CD4-positive, alpha-beta T cell treated with Interleukin-17A for 1 hour (primary cell): ENCODE measurements at regions not wholly inside any gene's neighbourhood (a gene's known extent, or its start where the extent isn't known, plus 50 kb on each side); places are given as distances from the start of the nearest gene placed in this dataset.
A peak's percentile ranks its signal among the peaks of the same experiment; 100 is the strongest.

Source experiments
- DNase-seq: peaks from one replicate; pipeline ENCODE4 v3.0.0-alpha.2; 2020

DNA sequence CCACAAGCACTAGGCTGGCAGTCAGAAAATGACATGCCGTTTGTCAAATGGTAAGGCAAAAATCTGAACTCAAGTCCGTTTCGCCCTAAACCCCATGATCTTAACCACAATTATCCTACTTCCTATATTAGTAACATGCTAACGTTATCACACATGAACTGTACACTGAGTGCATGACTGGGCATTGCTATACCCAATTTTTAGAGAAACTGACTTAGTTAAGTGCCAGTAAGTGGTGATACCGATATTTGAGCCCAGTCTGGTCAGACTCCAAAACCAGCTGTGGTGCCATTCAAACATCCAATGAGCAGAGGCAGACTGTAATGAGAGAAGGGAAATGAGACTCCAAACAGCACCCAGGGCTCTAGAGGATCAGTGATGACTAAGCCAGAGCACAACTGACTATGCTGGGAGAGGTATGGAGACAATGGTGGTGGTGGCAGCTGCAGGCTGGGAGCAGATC is 311.7 kb upstream of the PKDCC start:
- no peak for DNase-seq

DNA sequence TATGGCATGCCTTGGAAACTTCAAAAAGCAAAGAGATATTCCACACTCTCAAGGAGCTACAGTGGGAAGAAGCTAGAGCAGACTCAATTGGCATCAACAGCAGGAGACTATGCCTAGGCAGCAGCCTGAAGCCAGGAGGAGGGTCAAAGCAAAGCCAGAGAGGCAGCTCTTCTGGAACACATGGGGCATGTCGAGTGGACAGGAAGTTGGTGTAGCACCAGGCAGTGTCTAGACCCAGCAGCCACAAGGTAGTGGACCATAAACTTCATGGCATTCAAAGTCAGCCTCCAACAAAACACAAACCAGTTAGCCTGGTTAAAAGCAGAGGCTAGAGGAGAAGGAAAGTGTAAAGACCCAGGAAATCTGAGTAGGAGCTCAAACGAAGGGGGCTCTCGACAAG is 311.2 kb upstream of the PKDCC start:
- no peak for DNase-seq

DNA sequence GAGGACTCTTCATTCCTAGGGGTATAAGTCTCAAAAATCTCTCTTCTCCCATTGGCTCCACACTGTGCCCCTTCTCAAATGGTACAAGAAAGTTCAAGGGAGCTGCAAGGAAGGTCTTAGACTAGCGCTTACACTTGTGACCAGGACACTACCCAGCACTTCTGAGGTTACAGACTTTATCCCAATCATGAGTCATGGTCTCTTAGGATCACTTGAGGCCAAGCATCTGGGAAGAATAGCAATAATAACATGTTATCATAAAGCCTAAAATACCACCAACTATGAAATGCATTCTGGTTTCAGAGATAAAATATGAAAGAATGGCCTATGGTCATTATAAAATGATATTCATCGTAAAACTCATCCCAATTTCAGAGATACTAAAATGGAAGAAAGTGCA is 309.9 kb upstream of the PKDCC start:
- DNase-seq, result no peak

DNA sequence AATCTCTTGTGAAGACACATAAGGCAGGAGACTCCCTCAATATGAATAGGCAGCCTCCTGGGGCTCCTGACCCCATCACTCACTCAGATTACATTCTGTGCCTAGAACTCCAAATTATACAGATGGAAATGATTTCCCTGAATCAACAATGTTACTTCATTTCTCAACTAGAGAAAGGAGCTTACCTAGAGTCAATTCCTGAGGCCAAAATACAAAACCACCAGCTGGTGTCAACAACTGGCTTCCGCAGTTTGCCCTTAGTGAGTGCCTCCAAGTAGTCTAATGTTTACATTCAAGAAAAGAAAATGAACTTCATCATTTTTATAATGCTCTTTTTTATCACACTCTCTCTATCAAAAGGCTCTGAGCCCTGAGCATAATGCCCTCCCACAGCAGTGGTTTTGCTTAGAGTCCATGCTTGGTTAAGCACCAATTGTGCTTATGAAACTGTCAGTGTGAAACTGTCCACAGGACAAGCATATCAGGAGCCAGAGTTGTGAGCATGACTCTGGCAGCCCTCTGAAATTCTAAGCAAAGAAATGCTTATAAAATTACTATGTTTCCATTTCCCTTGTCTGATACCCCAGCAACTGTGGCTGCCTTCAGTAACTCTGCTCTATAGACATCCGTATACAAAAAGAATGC is 305.7 kb upstream of the PKDCC start:
- DNase-seq, result no peak

DNA sequence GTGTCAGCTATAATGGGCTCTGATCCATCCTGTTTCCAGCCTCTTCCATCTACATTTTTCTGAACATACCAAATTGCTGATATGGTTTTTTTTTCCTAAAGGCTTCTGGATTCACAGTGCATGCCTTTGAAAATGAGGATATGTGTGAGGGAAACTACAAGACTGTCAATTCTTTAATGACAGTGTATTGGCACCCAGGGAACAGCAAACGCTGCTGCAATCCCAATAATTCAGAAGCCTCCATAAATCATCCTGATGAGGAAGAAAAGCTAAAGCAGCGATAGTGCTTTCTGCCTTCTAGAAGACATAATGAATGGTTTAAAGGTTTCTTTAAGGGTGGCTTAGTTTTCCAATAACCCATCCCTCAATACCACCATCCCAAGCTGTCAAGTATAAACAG is 304.5 kb upstream of the PKDCC start:
- no peak for DNase-seq

DNA sequence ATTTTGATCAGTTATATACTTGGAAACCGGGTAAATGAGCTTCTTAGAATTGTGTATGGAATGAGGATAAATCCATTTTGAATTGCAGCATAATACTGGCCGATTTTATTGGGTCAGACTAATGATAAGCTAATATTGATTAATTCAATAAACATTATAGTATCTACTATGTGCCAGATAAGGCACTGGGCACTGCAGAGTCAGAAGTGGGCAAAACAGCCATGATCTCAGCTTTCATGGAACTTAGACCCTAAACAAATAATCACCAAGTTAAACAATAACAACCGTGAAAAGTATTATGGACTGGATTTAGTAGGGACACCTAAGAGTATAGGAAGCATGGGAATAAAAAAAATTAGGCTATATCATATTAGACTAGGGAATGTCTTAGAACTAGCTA is 297.0 kb upstream of the PKDCC start:
- no peak for DNase-seq

DNA sequence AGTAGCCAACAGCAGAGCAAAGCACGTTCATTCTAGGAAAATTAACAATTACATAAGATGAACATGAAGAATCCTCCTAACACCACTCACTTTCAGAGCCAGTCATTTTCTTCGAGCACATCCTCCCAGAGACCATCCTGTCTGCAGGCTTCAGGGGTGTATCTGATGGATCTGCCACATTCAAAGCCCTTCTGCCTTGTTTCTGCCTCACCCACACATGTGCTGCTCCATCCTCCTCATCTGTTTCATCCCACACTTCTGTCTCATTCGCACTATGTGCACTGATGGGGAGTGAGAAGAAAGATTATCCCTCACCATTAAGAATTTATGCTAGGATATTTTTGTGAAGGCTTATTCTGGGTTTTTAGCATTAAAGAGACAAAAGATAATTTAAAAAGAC is 287.9 kb upstream of the PKDCC start:
- no peak for DNase-seq

DNA sequence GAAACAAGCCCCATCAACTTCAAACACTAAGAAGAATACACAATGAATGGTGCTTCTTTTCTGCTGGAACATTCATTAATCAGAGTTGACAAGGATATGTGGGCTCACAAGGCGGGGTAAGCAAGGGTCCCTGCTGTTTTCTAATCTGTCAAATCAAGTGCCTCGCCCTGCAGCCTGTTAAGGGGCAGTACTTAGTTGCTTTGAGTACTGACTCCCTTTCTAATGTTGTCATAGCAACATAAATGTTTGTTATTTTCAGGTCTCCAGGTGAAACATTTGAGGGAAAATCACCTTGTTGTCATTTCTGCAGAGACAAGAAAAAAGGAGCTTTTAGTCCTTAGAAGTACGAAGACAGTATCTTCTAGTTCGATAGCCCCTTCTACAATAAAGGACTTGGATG is 284.7 kb upstream of the PKDCC start:
- no peak for DNase-seq

DNA sequence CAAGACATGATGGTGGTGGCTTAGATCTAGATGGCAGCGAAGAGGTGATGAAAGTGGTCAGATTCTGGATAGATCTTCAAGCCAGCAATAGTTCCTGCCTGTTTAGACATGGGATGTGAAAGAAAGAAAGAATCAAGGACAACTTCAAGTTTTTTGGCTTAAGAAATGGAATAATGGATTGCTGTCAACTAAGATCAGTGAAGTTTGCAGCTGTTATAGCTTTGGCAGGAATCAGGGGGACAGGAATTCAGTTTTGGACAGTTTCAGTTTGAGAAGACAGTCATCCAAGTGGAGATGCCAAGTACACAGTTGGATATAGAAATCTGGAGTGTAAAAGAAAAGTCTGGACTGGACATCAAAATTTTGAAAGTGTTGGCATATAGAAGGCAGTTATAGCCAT is 283.7 kb upstream of the PKDCC start:
- DNase-seq, result no peak

DNA sequence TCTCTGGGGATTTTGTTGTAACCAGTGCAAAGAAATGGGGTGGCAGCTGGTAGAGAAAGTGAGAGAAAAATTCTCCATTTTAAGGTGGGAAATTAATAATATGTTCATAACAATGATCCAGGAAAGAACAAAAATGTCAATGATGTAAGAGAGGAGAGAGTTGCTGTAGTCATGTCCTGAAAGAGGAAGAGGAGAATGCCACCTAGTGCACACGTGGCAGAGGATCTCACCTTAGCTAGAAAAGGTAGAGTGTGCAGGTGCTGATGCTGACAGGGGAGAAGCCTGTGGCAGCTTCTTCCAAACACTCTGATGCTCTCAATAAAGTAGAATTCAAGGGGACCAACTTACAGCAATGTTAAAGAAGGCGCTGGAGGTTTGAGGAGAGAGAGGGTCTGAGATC is 282.9 kb upstream of the PKDCC start:
- no peak for DNase-seq

DNA sequence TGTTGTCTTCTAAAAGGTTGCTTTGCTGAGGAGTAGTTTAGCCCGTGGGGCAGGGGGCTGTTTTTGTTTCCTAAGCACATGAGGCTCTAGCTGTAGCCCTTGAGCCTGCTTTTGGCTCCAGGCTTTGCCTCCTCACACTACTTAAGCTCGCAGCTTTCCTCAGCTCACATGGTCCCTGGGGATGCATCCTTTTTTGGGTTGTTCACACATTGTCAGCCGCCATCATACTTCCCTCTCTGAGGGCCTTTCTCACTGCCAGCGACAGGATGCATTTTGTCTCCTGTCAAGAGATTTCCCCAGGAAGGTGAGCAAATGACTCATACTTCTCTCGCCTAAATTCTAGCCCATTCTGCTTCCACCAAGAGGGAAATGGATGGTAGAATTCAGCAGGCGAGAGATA is 279.5 kb upstream of the PKDCC start:
- DNase-seq, result no peak

DNA sequence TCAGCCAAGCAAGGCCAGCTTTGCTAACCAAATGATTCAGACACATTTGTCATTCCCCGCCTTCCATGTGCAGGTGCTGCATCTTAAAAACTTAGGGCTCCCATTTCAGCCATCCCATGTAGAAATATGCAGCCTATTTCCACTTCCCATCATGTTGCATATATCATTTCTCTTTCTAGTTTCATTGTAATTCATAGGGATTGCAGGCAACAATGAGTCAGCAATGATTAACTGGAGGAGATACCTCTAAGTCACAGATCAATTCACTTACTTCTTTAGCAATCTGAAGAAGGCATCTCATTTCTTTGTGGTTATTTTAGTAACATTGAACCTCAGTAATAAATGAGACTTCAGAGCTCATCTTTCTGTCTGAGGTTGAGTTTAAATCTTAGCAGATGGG is 276.1 kb upstream of the PKDCC start:
- DNase-seq, result no peak

DNA sequence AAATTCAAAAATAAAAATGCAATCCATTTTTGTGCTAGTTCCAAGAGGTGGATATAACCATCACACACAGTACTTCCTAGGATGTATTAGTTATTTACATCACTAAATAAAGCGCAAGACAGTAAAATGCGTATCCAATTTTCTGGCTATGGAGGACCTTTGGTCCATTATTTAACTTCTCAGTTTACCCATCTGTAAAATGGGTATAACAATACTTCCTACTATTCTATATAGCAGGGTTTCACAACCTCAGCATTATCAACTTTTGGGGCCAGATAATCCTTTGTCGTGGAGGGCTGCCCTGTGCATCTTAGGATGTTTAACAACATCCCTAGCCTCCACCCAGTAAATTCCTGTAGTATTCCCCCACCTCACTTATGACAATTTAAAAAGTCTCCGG is 275.1 kb upstream of the PKDCC start:
- DNase-seq, result no peak

DNA sequence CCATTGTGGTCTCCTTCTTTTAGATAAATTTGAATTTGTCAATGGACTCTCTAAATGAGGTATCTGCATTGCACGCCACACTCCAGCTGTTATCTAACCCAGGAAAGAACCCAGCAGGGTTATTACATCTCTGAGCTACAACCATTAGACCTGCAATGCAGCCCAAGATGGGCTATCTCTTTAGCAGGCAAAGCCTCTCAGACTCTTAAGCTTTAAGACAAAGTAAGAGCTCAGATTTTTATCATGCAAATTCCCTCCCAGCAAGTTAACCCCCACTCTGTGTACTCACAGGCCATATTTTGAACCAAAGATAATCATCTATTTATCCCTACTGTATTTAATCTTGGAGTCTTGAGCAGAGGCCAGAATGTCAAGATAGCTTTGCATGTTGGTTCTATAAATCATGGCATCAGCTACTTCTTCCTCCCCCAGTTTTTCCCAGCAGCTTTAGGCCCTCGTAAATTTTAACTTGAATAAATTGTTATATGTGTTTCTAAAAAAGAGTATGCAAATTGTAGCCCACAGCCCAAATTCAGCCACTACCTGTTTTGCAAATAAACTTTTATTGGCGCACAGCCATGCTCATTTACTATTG is 273.7 kb upstream of the PKDCC start:
- DNase-seq, result no peak

DNA sequence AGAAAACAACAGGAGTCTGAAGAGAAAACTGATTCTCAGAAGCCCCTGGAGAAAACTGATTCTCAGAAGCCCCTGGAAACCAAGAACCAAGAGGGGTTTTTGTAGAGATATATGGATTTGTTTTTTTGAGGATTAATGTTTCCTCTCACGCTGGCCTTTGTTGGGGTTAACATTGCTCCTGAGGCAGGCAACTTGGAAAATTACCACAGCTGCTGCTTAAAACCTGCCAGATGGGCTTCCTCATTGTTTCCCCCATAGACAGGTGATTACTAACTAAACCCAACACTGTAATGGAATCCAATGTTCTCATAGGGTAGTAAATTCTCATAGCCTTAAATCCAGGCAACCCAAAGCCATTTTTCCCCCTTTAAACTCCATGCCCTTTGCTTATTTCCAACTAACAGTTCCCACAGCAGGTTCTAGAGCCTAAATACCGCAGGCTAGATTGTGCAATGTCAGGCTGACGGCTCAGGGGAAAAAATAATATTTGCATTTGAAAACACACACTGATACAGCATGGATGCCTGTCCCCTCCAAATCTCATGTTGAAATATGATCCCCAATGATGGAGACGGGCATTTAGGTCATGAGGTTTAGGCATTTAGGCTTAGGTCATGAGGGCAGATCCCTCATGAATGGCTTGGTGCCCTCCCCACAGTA is 272.3 kb upstream of the PKDCC start:
- no peak for DNase-seq

DNA sequence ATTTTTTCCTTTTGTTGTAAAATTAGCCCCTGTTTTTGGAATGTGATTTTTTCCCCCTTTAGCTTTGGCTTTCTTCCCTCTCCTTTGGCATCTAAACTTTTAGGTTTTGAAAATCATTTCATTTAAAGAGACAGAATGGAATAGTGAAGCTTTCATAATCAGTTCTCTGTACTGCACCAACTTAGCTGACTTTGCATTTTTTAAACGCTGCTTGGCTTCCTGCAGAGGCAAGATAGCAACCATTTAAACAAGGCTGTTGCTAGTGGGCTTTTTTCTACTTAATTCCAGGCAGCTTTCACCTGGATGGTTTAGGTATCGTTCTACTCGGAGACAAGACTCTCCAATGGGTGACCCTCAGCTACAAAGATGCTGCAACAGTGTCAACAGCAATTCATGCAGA is 267.9 kb upstream of the PKDCC start:
- DNase-seq, result no peak

DNA sequence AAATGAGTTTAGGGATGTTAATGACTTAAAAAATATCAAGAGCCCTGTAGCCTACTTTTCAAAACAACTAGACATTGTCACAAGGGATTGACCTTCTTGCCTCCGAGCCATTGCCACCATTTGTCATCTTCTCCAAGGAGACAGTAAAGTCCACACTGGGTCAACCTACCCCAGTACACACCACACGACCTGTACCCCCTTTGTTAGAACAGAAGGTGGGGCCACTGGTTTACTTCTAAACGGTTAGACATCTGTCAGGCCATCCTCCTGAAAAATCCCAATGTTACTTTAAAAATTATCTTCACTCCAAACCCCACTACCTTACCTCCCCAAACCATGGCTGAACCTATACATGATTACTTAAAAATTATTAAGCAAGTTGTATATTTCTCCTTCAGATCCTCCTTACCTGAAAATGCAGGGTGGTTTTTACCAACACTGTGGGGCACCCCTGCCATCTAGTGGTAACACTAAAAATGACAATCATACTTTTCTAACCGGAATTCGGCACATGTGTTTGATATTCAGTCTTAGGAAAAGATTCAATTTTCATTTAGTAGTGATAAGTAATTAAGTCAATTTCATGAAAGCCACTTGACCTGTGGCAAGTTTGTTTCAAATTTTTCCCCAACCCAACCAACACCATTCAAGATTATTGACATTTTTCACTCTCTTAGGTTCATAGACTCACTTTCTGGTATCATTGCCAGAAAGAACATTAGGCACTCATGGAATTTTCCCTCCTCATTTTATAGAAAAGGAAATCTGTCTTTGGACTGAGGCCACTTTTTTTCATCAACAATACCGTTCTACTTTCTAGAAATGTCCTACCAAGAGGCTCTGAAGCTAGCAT is 265.3 kb upstream of the PKDCC start:
- DNase-seq, result peak; percentile 40

DNA sequence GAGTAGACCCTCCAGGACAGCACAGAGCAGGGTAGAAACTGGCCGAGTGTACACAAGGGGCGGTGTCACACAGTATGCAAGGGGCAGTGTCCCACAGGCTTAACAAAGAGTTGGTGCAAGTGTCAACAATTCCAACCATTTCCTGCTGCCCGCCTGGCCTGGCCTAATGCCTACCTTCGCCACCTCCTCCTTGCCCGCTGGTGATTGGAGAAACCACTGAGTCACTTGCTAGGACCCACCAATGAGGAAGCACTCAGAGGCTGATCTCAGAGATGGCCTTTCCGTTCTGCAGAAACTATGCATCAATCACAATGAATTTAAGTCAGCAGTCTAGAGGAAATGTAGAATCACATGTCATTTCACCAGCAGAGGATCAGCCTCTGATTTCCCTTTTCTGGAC is 263.3 kb upstream of the PKDCC start:
- DNase-seq, result no peak

DNA sequence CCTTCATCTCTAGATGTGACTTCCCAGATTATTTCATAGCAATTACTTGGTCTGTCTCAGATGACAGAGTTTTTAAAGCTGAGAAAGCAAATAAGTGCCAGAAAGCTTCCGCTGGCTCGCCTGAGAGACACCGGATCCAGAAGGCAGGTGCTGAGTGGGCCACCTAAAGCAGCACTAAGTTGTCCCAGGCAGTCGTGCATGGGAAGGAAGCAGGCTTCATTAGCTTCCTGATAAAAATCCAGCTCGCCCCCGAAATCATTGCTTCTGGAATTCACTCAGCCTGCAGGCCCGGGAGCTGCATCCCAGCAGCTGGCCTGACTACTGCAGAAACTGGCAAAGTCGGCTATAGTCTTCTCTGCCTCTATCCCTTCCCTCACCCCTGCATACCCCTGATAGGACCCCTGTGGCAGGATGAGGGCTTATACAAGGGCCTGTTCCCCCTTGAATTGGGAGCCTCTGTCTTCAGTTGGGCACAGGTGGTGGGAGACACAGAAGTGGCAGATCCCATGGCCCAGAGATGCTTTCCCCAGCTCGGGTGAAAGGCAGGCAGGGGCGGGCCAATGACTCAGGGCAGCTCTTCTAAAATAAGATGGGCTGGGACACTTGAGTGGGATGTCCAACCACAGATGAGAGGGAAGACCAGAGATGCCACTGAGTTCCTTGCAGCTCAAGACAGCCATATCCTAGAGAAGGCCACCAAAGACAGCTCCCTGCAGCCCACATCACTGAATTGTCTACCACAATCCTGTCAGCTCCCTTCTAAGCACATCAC is 262.4 kb upstream of the PKDCC start:
- DNase-seq, result no peak

DNA sequence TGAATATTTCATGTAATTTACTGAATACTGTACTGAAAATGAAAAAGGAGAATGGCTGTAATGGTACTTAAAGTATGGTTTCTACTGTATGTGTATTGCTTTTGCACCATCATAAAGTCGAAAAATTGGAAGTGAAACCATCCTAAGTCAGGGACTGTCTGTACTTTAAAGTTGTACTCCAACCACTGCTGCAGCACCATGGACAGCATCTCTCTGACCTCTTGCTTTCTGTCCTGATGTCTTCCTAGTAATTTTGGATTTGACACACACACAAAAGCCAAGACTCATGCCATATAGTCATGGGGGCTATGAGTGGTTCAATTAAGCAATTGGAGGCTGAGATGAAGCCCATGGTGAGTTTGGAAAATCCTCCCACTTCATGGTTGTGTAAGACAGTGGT is 256.3 kb upstream of the PKDCC start:
- DNase-seq, result no peak

DNA sequence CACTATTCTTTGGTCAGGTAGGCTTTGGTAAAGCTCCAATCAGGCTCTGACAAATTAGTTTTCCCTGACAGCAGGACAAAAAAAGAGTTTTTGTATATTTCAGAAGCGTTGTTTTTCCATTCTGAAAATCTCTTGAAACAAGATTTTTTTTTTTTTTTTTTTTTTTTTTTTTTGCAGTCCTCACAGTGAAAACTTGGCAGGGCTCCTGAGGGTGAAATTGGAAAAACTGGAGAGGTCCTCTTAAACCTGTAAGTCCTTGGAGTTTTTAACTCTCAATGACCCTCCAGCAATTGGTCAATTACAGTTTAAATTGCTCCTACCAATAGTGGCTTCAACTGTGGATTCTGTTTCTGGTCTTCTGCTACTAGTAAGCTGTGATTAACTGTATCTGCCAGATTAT is 244.5 kb upstream of the PKDCC start:
- DNase-seq, result no peak

DNA sequence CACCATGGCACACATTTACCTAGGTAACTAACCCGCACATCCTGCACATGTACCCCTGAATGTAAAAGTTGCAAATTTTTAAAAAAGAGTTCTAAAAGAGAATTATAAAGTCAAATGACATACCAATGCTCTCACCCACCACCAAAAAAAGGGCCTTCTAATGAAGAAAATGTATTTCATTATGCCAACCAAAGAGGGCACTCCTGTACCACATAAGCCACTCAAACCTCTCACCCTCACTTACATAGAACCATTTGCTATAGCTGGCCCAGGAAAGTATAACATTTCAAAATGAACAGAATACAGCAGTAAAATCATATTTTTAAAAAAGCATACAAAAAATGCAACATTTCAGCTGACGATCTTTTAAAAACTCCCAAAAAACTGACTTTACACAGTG is 241.5 kb upstream of the PKDCC start:
- no peak for DNase-seq

DNA sequence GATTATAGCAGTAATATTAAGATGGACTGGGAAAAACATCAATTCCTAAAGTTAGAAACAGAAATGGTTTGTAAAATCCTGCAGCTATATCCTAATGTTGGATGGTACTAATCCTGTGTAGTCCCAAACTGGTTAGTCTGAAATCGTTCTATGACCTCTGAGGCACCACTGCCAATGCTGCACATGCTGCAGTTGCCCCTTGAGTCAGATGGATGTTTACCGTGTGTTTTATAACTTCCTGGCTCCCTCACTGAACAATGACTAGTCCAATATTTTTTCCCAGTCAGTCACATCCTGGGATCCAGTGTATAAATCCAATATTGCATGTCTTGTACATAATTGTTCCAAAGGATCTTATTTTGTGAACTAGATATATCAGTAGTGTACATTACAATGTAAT is 226.7 kb upstream of the PKDCC start:
- DNase-seq, result no peak
